Suprapubic skin (tissue), 4 donors: ENCODE measurements at regions not wholly inside any gene's neighbourhood (a gene's known extent, or its start where the extent isn't known, plus 50 kb on each side); places are given as distances from the start of the nearest gene placed in this dataset.

ENCODE experiments used
- EP300 ChIP-seq: sonication (generic); formaldehyde crosslinking; IDR thresholded peaks from one replicate; pipeline ENCODE4 v1.6.1; 2017; ENCODE audit warnings: antibody characterized with exemption
- POLR2A ChIP-seq, 2 donors: fragments of 450-650 bp; IDR thresholded peaks; one replicate each; pipeline ENCODE4 v1.6.1; 2017; ENCODE audit warnings: antibody characterized with exemption in 2 of 2, mild to moderate bottlenecking in 2 of 2, moderate library complexity in 2 of 2
- POLR2AphosphoS5 ChIP-seq, 3 donors: sonication (generic); formaldehyde crosslinking; IDR thresholded peaks; one replicate each; pipeline ENCODE4 v1.6.1; 2017; ENCODE audit warnings: antibody characterized with exemption in 3 of 3
- TF ChIP-seq, protein P1 (sequence below), 2 donors: fragments of 200-600 bp in 1 of 2; fragments of 450-650 bp in 1 of 2; sonication (generic) in 1 of 2; IDR thresholded peaks; one replicate each; pipeline ENCODE4 v1.5.1; 2016 to 2019; ENCODE audit warnings: antibody characterized with exemption in 2 of 2, mild to moderate bottlenecking in 1 of 2, moderate library complexity in 1 of 2

GRCh38 chr1:201708085-201708512, 120.9 kb upstream of the IPO9 start:
- TF ChIP-seq, protein P1, sequence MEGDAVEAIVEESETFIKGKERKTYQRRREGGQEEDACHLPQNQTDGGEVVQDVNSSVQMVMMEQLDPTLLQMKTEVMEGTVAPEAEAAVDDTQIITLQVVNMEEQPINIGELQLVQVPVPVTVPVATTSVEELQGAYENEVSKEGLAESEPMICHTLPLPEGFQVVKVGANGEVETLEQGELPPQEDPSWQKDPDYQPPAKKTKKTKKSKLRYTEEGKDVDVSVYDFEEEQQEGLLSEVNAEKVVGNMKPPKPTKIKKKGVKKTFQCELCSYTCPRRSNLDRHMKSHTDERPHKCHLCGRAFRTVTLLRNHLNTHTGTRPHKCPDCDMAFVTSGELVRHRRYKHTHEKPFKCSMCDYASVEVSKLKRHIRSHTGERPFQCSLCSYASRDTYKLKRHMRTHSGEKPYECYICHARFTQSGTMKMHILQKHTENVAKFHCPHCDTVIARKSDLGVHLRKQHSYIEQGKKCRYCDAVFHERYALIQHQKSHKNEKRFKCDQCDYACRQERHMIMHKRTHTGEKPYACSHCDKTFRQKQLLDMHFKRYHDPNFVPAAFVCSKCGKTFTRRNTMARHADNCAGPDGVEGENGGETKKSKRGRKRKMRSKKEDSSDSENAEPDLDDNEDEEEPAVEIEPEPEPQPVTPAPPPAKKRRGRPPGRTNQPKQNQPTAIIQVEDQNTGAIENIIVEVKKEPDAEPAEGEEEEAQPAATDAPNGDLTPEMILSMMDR (IDR thresholded peaks at IDR 0.05), result no peak
- TF ChIP-seq POLR2A (IDR thresholded peaks at IDR 0.05) (no peak), EP300 (no peak), POLR2AphosphoS5 (IDR thresholded peaks at IDR 0.05) (no peak)
